Nephron progenitor cell (in vitro differentiated cells): ENCODE measurements at regions not wholly inside any gene's neighbourhood (a gene's known extent, or its start where the extent isn't known, plus 50 kb on each side); places are given as distances from the start of the nearest gene placed in this dataset.
A peak's percentile ranks its signal among the peaks of the same experiment; 100 is the strongest.

Source experiments
- DNase-seq: peaks from one replicate; pipeline ENCODE4 v3.0.0; 2021
- H3K27ac Mint-ChIP-seq: 2 replicates; pipeline ENCODE4 v1.8.0; 2021; ENCODE audit warnings: mild to moderate bottlenecking, moderate library complexity, mixed read lengths
- H3K27me3 Mint-ChIP-seq: 2 replicates; pipeline ENCODE4 v1.8.0; 2021; ENCODE audit warnings: mild to moderate bottlenecking, low read depth, mixed read lengths; ENCODE audit not compliant: poor library complexity
- H3K36me3 Mint-ChIP-seq: 2 replicates; pipeline ENCODE4 v1.8.0; 2021; ENCODE audit warnings: low read depth, mixed read lengths
- H3K4me1 Mint-ChIP-seq: 2 replicates; pipeline ENCODE4 v1.8.0; 2021; ENCODE audit warnings: mixed read lengths
- H3K4me3 Mint-ChIP-seq: 2 replicates; pipeline ENCODE4 v1.8.0; 2021; ENCODE audit warnings: mild to moderate bottlenecking, moderate library complexity, mixed read lengths
- H3K9me3 Mint-ChIP-seq: 2 replicates; pipeline ENCODE4 v1.8.0; 2021; ENCODE audit warnings: mild to moderate bottlenecking, moderate library complexity, mixed read lengths
- TF ChIP-seq, protein P1 (sequence below): fragments of 200-600 bp; sonication (generic); IDR thresholded peaks from 2 replicates; pipeline ENCODE4 v1.5.0; 2021; ENCODE audit warnings: antibody characterized with exemption

DNA sequence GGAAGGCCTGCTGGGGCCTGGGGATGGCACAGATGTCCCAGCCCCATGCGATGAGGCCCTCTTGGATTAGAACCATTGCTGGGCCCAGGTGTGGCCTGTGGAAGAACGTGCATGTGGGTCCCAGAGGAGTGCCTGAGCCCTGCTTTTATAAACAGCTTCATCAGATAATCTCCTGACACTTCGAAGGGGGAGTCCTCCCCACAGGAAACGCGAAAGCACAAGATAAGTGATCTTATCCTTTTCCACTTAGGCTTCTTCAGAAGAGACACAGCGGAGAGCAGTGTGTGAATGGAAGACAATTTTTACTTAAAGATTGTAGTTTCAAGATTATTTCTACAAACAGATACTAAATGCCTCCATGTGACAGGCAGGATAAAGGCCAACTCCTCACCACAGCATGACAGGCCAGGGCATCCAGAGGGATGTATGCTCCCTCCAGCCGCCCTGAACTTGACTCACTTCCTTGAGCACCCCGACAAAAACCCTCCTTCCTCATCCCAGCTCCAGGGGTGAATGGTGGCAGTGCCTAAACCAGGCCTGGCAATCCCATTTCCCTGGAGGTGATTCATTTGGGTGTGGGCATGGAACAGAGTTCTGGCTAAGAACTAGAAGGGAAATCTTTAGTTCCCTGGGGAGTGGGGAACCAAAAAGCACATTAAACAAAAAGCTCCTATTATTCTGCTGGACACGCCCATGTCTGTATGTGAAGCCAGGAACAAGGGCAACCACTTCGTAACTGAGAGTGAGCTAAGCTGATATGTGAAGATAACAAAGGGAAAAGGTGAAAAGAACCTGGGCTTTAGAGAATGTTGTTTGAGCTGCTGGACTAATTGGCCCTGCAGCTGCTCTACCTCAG is 56.2 kb upstream of the TMEM163 start:
- no peak overlapping the region for H3K4me3 Mint-ChIP-seq
- no peaks in the 10 kb centered on the region for H3K36me3 Mint-ChIP-seq
- peaks cover 11% of the 10 kb centered on the region for H3K27me3 Mint-ChIP-seq
- TF ChIP-seq, protein P1, sequence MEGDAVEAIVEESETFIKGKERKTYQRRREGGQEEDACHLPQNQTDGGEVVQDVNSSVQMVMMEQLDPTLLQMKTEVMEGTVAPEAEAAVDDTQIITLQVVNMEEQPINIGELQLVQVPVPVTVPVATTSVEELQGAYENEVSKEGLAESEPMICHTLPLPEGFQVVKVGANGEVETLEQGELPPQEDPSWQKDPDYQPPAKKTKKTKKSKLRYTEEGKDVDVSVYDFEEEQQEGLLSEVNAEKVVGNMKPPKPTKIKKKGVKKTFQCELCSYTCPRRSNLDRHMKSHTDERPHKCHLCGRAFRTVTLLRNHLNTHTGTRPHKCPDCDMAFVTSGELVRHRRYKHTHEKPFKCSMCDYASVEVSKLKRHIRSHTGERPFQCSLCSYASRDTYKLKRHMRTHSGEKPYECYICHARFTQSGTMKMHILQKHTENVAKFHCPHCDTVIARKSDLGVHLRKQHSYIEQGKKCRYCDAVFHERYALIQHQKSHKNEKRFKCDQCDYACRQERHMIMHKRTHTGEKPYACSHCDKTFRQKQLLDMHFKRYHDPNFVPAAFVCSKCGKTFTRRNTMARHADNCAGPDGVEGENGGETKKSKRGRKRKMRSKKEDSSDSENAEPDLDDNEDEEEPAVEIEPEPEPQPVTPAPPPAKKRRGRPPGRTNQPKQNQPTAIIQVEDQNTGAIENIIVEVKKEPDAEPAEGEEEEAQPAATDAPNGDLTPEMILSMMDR: no peak
- DNase-seq: no peak
- no peaks in the 10 kb centered on the region for H3K9me3 Mint-ChIP-seq
- H3K27ac Mint-ChIP-seq: no peak overlapping the region
- peaks cover 14% of the 10 kb centered on the region for H3K4me1 Mint-ChIP-seq

DNA sequence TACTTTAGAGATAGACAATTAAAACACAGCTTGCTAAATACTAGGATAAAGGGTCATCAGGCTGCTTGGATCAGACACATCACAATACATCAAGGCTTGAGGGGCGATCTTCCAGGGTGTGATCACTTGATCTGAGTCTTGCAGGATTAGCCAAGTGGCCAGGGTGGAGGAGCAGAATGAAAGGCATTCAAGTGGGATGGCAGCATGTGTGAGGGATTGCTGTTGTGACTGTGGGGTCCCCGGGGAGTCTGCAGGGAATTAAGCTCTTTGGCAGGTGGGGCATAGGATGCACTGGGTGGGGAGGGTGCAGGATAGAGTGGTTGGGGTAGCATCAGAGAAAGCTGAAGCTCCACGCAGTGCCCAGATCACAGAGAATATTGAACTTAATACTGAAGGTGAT is 58.0 kb upstream of the TMEM163 start:
- DNase-seq: no peak
- no peaks in the 10 kb centered on the region for H3K9me3 Mint-ChIP-seq
- H3K4me3 Mint-ChIP-seq: no peak overlapping the region
- H3K27ac Mint-ChIP-seq: peak overlapping the region; percentile 63
- TF ChIP-seq, protein P1: no peak
- H3K36me3 Mint-ChIP-seq: no peaks in the 10 kb centered on the region
- H3K27me3 Mint-ChIP-seq: peaks cover 11% of the 10 kb centered on the region
- H3K4me1 Mint-ChIP-seq: peaks cover 14% of the 10 kb centered on the region

DNA sequence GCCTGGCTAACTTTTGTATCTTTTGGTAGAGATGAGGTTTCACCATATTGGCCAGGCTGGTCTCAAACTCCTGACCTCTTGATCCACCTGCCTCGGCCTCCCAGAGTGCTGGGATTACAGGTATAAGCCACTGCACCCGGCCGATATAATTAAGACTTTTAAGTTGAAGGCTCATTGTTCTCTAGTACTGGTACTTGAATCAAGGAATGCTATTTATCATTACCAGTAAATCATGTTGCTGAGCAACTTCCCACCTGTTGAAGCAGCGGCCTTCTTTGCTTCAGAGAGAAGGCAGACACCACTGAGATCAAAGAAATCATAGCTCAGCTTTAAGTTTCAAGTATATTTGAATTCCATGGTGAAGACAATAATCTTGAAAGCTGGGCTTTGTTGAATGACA is 58.8 kb upstream of the TMEM163 start:
- H3K4me3 Mint-ChIP-seq: no peak overlapping the region
- peaks cover 14% of the 10 kb centered on the region for H3K4me1 Mint-ChIP-seq
- TF ChIP-seq, protein P1: no peak
- no peaks in the 10 kb centered on the region for H3K9me3 Mint-ChIP-seq
- H3K27ac Mint-ChIP-seq: no peak overlapping the region
- H3K36me3 Mint-ChIP-seq: no peaks in the 10 kb centered on the region
- peaks cover 19% of the 10 kb centered on the region for H3K27me3 Mint-ChIP-seq
- no peak for DNase-seq

DNA sequence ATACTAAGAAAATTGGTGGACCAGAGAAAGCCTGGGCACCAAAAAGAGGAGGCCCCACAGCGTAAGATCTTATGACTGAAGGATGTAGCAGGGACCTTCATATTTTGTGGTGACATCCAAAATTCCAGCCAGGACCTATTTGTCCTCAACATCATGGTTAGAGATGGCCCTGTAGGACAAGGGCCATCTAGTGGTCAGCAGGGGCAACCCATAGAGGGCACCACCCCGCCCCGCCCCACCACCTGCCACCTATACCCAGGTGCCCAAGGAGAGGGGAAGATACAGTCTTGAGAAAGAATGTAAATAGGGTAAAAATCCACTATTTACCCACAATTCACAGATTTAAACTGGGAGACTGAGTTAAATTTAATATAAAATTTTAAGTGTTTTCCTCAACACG is 59.6 kb upstream of the TMEM163 start:
- H3K4me1 Mint-ChIP-seq: peaks cover 14% of the 10 kb centered on the region
- H3K36me3 Mint-ChIP-seq: no peaks in the 10 kb centered on the region
- no peak for DNase-seq
- H3K9me3 Mint-ChIP-seq: no peaks in the 10 kb centered on the region
- no peak overlapping the region for H3K4me3 Mint-ChIP-seq
- TF ChIP-seq, protein P1: peak; percentile 19
- peaks cover 19% of the 10 kb centered on the region for H3K27me3 Mint-ChIP-seq
- H3K27ac Mint-ChIP-seq: no peak overlapping the region

DNA sequence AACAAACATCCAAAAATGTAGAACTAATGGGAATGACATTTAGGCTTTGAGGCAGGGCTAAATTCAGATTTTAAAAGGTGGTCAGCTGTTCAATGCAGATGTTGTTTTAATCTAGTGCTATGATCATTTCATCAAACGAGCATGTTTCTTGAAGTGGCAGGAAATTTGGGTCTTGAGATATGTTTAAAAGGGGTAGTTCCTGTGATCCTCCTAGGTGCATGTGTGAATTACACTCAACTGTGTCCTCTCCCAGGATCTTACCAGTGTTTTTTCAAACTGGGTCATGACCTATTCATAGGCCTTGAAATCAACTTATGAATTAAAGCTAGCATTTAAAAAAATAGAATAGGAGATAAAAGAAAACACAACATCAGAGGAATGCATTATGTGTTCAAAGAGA is 57.4 kb upstream of the ACMSD start:
- H3K27me3 Mint-ChIP-seq: peaks cover 22% of the 10 kb centered on the region
- no peak overlapping the region for H3K27ac Mint-ChIP-seq
- no peak overlapping the region for H3K4me3 Mint-ChIP-seq
- H3K9me3 Mint-ChIP-seq: no peaks in the 10 kb centered on the region
- TF ChIP-seq, protein P1: no peak
- no peaks in the 10 kb centered on the region for H3K36me3 Mint-ChIP-seq
- no peak for DNase-seq
- H3K4me1 Mint-ChIP-seq: no peaks in the 10 kb centered on the region

DNA sequence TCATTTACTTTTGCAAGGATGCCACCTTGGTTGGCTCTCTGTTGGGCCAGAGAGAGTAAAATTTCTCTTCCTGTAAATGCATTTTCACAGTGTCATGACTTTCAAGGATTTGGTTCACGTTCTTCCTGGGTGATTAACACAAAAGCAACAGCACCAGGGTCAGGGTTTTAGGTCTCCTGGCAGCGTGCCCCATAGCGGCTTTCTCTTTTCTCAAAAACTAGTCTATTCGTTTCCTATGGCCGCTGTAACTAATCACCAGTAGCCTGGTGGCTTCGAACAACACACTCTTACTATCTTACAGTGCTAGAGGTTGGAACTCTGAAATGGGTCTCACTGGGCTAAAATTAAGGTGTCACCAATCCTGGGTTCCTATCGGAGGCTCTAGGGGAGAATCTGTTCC is 56.3 kb upstream of the ACMSD start:
- Mint-ChIP-seq H3K4me1 (no peaks in the 10 kb centered on the region), H3K9me3 (no peaks in the 10 kb centered on the region), H3K4me3 (no peak overlapping the region), H3K27ac (no peak overlapping the region), H3K36me3 (no peaks in the 10 kb centered on the region), H3K27me3 (peaks cover 20% of the 10 kb centered on the region)
- no peak for DNase-seq
- TF ChIP-seq, protein P1: no peak
